Stimulated activated CD8-positive, alpha-beta memory T cell treated with anti-CD3 and anti-CD28 coated beads, Interleukin-4, amount 100 ng/mL, for 48 hours (primary cell): ENCODE measurements at regions not wholly inside any gene's neighbourhood (a gene's known extent, or its start where the extent isn't known, plus 50 kb on each side); places are given as distances from the start of the nearest gene placed in this dataset.
A peak's percentile ranks its signal among the peaks of the same experiment; 100 is the strongest.

Experiments used
- DNase-seq: peaks from one replicate; pipeline ENCODE4 v3.0.0-alpha.2; 2020

GRCh38 chr2:126795656-126796055, 103.0 kb upstream of the TEX51 start:
- peak; percentile 9 for DNase-seq

GRCh38 chr2:126796931-126797621, 101.6 kb upstream of the TEX51 start:
- DNase-seq = no peak

DNA sequence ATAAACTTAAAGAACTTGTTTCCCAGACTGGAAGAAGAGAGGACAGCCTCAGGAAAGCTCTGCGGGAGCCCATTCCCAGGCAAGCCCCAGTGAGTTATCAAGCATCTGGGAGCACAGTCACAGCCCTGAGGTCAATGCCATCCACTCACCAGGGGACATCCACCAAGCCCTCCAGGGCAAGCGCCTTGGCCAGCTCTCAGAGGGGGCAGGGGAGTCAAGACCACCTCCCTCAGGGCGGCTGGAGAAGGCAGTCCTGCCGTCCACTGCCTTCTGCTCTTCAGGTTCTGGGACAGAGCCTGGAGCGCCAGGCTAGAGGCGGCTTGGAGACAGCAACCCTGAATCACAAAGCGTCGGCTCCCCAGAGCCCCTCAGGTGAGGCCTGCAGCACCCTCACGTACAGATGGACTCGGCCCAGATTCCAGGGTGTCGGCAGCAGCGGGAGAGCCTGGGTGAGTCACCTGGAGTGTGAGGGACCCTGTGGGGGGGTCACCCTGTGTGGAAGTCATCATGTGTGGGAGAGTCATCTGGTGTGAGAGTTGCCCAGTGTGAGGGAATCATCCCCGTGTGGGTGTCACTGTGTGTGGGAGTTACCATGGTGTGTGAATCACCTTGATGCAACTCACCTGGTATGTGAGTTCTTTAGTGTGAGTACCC, 100.9 kb upstream of the TEX51 start:
- no peak for DNase-seq

DNA sequence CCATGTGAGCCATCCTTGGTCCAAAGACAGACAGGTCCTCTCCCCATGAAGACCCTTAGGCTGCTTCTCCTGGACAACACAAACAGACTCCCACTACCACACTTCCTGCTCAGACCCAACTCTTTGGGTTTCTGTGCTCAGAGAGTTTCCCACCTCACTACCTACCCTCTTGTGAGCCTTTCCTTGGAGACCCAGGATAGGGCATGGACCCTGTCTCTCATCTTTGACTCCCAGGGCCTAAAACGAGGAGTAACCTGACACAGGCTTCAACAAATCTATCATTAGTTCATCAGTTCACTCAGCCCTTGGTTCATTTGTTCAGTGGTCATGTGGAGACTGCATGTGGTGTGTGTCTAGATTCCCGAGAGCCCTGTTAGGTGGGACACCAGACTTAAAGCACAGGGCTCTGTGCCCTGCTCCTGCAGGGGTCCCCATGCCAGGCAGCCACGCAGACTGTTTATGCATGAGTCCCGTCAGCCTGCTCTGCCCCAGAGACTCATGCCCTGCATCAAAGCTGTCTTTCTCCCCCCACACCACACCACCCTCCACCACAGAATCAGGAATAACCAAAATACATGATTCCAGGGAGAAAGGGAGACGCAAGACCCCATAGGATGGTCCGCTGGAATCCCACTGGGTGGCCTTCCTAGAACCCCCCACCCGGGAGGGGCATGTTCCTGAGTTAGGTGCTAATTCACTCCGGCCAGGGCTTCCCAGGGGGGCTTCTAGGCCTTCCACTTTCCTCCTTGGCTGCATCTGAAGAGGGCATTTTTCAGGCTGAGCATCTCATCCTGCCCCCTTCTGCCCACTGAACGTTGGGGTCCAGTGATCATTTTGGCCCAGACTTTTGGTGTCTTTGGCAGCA, 100.2 kb upstream of the TEX51 start:
- no peak for DNase-seq

DNA sequence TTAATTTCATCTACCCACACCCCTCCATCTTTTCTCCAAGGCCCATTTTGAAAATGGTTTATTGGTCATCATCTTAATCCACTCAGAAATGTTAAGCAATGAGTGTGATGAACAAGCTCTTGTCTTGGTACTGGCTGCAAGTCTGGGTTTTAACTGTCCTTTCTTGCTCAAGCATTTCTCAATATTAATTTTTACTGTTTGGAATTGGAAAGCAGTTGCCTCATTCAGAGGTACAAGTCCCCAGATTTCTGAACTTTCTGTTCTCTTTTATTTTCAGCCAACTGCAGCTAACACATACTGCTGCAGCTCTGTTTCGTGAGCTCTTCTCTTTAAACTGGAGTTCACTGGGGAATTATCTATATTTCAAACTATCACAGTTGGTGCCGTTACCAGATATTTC, 99.4 kb upstream of the TEX51 start:
- DNase-seq = no peak

DNA sequence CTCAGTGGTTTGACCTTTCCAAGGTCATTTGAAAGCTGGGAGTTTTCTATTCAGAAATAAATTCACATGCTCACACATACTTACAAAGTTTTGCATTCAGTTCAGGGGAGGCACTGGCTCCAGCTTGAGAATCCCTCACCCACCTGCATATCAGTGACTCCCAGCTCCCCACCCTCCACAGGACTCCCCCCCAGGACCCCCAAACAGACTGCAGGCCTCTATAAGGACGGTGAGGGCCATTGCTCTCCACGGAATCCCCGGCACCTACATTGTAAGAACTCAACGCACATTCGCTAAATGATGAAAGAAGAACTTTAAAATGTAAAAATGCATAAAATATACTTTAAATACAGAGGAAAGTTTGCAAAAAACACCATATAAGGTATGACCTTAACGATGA, 97.2 kb upstream of the TEX51 start:
- peak; percentile 5 for DNase-seq

GRCh38 chr2:126802316-126802715, 96.4 kb upstream of the TEX51 start:
- DNase-seq = no peak

GRCh38 chr2:126802774-126803433, 95.8 kb upstream of the TEX51 start:
- no peak for DNase-seq

DNA sequence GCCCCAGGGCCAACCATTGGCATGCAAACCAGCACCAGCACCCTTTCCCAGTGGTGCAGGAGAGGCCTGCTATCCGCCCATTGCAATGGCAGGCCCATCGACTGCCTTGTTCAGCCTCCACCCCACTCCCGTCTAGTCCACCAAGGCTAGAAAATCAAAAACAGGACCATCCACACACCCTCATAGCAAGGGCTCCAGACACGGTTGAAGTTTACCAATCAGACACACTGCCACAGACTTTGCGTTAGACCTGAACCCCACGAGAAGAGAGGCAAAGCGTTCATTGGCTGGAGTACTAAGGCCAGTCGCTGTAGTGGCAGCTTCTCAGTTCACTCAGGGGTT, 95.3 kb upstream of the TEX51 start:
- no peak for DNase-seq

- DNase-seq = no peak
Observed at GRCh38 chr2:126804347-126804746, 94.3 kb upstream of the TEX51 start.

DNA sequence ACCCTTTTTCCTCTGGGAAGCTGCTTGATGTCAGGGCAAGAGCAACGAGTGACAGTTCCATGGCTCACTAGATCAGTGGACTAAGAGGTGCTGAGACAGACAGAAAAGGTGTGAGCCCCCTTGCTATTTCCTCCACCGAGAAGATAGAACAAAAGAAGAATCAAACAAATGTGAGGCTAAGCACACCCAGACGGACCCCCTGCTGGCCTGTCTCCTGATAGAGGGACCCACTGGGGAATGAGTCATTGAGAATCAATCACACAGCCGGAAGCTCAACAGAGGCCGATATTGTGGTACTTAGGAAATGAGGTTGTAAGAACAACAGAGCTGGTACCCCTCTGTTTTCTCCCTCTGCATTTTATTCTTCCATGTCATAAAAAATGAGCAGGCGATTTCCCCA, 89.8 kb upstream of the TEX51 start:
- no peak for DNase-seq

DNA sequence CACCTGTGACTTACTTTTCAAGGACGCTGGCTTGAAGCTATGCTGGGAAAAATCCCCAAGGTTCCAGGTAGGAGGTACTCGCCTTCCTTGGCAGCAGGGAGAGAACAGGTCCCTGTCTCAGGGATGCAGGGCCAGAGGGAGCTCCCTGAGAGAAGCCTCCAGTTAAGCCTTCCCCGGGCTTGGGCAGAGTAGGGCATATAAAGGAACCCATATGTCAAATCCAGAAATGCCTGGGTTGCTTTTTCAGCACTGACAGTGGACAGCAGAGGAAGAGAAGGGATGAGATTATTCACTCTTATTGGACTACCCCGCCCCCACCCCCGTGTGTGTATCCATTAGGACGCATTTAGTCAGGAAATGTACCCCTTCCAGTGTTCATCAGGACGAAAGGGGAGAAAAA, 89.3 kb upstream of the TEX51 start:
- no peak for DNase-seq

- DNase-seq = no peak
Observed at GRCh38 chr2:126810001-126810400, 88.7 kb upstream of the TEX51 start.

- DNase-seq = no peak
Observed at GRCh38 chr2:126811101-126811500, 87.6 kb upstream of the TEX51 start.

- DNase-seq = no peak
Observed at GRCh38 chr2:126817172-126817571, 81.5 kb upstream of the TEX51 start.

DNA sequence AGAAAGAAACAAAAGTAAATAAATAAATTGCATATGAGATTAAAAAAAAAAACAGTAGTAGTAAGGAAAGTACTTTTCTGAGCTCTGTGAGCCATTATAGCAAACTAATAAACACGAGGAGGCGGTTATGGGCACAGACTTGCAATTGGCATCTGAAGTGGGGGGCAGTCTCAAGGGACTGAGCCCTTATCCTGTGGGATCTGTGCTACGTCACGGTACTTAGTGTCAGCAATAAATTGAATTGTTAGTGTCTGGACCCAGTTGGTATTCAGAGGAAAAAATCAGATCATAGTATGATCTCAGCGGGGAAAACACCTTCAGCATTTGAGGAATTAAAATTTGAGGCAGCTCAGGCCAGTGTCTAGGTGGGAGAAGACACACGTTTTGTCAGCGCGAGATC, 76.6 kb upstream of the TEX51 start:
- DNase-seq = no peak

DNA sequence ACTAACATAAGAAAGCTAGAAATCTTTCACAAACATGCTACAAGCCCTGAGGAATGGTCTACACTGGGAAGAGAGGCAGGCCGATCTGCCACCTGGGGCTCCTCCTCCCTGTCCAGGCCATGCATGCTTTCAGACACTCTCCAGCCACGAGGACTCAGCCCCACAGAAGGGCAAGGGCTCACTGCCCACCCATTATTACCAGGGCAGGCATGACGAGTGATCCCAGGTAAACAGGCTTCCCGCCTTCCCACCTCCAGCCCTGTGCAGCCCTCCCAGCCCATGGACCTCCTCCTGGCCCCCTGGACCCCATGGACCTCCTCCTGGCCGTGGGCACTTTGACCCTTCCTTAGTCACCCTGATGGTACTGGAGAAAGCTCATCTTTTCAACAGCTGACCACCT, 75.8 kb upstream of the TEX51 start:
- no peak for DNase-seq

DNA sequence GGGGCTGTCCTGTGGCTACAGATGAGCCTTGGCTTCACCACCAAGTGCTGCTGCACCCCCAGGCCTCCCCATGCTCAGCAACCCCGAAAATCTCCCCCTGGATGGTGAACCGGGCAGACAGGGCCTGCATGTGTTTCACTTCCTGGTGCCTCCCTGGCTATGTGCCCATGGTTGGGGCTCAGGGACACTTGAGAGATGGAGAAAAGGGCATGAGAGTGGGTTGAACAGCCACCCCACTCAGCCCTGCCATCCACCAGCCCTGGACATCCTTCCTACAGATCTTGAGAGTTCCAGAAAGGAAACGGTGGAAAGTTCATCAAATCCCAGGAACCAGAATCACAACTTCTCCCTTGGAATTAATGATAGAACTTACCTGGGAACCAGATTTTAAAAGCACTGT, 74.7 kb upstream of the TEX51 start:
- DNase-seq = no peak

DNA sequence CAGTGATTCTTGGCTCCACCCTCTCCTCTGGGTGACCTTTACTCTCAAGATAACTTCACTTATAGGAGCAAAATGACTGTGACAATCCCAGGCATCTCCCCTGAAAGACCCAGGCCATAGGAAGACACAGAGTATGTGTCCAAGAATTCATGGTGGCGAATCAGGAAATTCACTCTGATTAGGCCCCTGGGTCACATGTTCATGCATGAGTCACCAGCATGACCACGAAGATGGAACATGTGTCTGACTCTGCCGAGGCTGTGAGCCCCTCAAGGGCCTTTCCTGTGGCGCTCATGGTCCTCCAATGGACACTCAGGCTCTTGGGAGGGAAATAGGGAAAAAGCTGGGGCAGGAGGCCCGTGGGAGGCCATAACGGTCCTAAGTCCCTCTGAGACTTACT, 74.0 kb upstream of the TEX51 start:
- no peak for DNase-seq

DNA sequence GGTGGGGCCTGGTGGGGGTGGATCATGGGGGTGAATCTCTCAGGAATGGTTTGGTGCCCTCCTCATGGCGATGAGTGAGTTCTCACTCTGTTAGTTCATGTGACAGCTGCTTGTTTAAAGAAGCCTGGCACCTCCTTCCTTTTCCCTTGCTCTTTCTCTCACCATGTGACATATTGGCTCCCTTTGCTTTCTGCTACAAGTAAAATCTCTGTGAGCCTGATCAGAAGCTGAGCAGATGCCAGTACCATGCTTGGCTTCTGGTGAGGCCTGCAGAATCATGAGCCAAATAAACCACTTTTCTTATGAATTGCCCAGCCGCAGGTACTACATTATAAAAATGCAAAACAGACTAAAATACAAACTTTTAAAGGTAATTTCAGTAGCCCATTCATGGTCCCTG, 73.4 kb upstream of the TEX51 start:
- DNase-seq = no peak

DNA sequence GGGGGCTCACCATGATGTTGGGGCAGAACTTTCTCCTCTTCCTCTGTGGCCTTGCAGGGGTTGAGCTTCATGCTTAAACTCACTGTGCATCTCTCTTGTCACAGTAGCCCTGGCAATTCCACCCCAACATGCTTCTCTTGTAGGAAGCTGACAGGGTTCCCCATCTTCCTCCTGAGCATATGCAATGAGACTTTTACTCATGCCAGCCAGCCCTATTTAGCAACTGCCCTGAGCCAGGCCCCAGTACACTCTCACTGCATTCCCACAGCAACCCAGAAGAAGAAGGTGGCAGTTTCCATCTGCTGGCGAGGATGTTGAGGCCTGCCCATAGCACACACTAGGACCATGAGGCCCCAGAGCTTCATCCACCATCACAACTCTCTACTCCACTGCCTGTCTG, 72.2 kb upstream of the TEX51 start:
- no peak for DNase-seq

DNA sequence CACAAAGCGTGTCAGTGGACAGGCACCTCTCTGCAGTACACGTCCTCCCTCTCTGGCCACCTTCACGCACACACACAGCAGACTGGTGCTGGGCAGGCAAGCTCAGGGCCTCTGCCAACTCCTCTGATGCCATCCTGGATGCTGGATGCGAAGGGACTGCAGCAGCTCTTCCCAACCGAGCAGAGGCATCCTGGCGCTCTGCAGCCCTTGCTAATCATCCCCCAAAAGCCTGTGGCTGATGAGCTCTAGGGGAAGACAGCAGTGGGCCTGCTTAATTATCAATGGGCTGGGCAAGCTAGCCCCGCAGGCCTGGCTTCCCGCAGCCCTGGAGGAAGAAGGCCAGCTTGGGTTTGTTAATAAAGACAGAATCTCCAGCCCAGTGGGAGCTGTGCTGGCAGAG, 71.3 kb upstream of the TEX51 start:
- no peak for DNase-seq

GRCh38 chr2:126828051-126828450, 70.6 kb upstream of the TEX51 start:
- no peak for DNase-seq

- no peak for DNase-seq
Observed at GRCh38 chr2:126828491-126828890, 70.2 kb upstream of the TEX51 start.
